ENCODE measurements at regions not wholly inside any gene's neighbourhood (a gene's known extent, or its start where the extent isn't known, plus 50 kb on each side); places are given as distances from the start of the nearest gene placed in this dataset.

- TF ChIP-seq CTCF (IDR thresholded peaks at IDR 0.05), result no peak
These were observed 330.0 kb downstream of the SETD4 start for GRCh38 chr21:35730325-35730724.

- TF ChIP-seq CTCF (IDR thresholded peaks at IDR 0.05), result no peak
These were observed 332.5 kb downstream of the SETD4 start for GRCh38 chr21:35727830-35728229.

GRCh38 chr21:35724156-35724555, 336.2 kb downstream of the SETD4 start:
- no peak for TF ChIP-seq CTCF (IDR thresholded peaks at IDR 0.05)

GRCh38 chr21:35721701-35722100, 338.6 kb downstream of the SETD4 start:
- no peak for TF ChIP-seq CTCF (IDR thresholded peaks at IDR 0.05)

- TF ChIP-seq CTCF (IDR thresholded peaks at IDR 0.05), result no peak
These were observed 340.1 kb downstream of the SETD4 start for GRCh38 chr21:35720208-35720731.

GRCh38 chr21:35719080-35719479, 341.2 kb downstream of the SETD4 start:
- no peak for TF ChIP-seq CTCF (IDR thresholded peaks at IDR 0.05)

GRCh38 chr21:35716876-35717565, 343.3 kb downstream of the SETD4 start:
- TF ChIP-seq CTCF (IDR thresholded peaks at IDR 0.05), result no peak

GRCh38 chr21:35713914-35714313, 346.4 kb downstream of the SETD4 start:
- TF ChIP-seq CTCF (IDR thresholded peaks at IDR 0.05), result no peak
